ENCODE measurements at regions not wholly inside any gene's neighbourhood (a gene's known extent, or its start where the extent isn't known, plus 50 kb on each side); places are given as distances from the start of the nearest gene placed in this dataset.

DNA sequence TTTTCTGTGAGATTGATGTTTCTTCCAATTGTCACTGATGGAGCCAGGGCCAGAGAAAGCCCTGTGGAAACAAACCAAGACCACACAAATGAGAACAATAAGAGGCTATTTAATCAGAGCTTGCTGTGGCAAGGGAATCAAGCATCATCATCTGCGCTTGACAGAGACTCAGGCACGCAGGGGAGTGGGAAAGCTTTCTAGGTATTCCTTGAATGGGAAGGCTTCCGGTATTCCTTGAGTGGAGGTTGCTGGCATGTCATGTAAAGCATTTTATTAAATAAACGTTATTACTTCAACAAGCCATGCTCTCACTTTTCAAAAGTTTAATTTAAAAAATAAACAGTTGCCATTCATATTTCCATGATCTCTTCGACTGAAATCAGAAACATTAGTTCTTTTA is 194.6 kb upstream of the SYT4 start:
- Histone ChIP-seq H3K4me3 (replicated peaks; ENCODE audit: insufficient read depth, low read length) (no peak overlapping the region), H3K27me3 (ENCODE audit: insufficient read depth, poor library complexity, severe bottlenecking) (no peaks in the 10 kb centered on the region), H3K27ac (replicated peaks) (no peak overlapping the region)
- no peak for DNase-seq (ENCODE audit: low read depth in 1 of 2, low spot score in 1 of 2)
- TF ChIP-seq SPI1 (IDR thresholded peaks at IDR 0.05; ENCODE audit: borderline replicate concordance, low read depth) (no peak), POLR2AphosphoS5 (IDR thresholded peaks at IDR 0.05; ENCODE audit: low read depth) (no peak), GABPA (IDR thresholded peaks at IDR 0.05; ENCODE audit: low read depth) (no peak)
- TF ChIP-seq, protein P1, sequence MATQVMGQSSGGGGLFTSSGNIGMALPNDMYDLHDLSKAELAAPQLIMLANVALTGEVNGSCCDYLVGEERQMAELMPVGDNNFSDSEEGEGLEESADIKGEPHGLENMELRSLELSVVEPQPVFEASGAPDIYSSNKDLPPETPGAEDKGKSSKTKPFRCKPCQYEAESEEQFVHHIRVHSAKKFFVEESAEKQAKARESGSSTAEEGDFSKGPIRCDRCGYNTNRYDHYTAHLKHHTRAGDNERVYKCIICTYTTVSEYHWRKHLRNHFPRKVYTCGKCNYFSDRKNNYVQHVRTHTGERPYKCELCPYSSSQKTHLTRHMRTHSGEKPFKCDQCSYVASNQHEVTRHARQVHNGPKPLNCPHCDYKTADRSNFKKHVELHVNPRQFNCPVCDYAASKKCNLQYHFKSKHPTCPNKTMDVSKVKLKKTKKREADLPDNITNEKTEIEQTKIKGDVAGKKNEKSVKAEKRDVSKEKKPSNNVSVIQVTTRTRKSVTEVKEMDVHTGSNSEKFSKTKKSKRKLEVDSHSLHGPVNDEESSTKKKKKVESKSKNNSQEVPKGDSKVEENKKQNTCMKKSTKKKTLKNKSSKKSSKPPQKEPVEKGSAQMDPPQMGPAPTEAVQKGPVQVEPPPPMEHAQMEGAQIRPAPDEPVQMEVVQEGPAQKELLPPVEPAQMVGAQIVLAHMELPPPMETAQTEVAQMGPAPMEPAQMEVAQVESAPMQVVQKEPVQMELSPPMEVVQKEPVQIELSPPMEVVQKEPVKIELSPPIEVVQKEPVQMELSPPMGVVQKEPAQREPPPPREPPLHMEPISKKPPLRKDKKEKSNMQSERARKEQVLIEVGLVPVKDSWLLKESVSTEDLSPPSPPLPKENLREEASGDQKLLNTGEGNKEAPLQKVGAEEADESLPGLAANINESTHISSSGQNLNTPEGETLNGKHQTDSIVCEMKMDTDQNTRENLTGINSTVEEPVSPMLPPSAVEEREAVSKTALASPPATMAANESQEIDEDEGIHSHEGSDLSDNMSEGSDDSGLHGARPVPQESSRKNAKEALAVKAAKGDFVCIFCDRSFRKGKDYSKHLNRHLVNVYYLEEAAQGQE (IDR thresholded peaks at IDR 0.05; ENCODE audit: insufficient replicate concordance, low read depth) = no peak
- TF ChIP-seq, protein P2, sequence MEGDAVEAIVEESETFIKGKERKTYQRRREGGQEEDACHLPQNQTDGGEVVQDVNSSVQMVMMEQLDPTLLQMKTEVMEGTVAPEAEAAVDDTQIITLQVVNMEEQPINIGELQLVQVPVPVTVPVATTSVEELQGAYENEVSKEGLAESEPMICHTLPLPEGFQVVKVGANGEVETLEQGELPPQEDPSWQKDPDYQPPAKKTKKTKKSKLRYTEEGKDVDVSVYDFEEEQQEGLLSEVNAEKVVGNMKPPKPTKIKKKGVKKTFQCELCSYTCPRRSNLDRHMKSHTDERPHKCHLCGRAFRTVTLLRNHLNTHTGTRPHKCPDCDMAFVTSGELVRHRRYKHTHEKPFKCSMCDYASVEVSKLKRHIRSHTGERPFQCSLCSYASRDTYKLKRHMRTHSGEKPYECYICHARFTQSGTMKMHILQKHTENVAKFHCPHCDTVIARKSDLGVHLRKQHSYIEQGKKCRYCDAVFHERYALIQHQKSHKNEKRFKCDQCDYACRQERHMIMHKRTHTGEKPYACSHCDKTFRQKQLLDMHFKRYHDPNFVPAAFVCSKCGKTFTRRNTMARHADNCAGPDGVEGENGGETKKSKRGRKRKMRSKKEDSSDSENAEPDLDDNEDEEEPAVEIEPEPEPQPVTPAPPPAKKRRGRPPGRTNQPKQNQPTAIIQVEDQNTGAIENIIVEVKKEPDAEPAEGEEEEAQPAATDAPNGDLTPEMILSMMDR (IDR thresholded peaks at IDR 0.05; ENCODE audit: insufficient read depth, low read length) = no peak

DNA sequence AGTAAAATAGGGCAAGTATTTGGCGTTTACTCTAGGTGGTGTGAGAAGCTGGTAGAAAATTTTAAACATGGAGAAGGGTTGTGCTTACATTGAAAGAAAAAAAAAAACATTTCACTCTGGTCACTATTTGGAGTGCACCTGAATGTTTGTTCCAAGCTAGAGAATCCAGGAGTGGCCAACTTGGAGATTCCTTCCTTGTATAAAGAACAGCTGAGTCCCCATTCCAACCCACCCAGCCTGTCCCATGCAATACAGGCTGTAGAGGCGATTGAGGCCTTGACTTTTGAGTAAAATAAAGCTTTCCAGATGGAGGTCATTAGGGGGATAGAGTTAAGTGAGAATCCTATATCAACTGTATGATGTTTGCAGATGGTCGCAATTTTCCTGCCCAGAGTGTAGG is 203.8 kb upstream of the SYT4 start:
- no peak for DNase-seq (ENCODE audit: low read depth in 1 of 2, low spot score in 1 of 2)
- Histone ChIP-seq H3K27me3 (ENCODE audit: insufficient read depth, poor library complexity, severe bottlenecking) (no peaks in the 10 kb centered on the region), H3K27ac (replicated peaks) (no peak overlapping the region), H3K4me3 (replicated peaks; ENCODE audit: insufficient read depth, low read length) (no peak overlapping the region)
- TF ChIP-seq SPI1 (IDR thresholded peaks at IDR 0.05; ENCODE audit: borderline replicate concordance, low read depth) = no peak
- no peak for TF ChIP-seq POLR2AphosphoS5 (IDR thresholded peaks at IDR 0.05; ENCODE audit: low read depth)
- TF ChIP-seq, protein P2 (IDR thresholded peaks at IDR 0.05; ENCODE audit: insufficient read depth, low read length) = no peak
- TF ChIP-seq, protein P1 (IDR thresholded peaks at IDR 0.05; ENCODE audit: insufficient replicate concordance, low read depth) = no peak
- no peak for TF ChIP-seq GABPA (IDR thresholded peaks at IDR 0.05; ENCODE audit: low read depth)

DNA sequence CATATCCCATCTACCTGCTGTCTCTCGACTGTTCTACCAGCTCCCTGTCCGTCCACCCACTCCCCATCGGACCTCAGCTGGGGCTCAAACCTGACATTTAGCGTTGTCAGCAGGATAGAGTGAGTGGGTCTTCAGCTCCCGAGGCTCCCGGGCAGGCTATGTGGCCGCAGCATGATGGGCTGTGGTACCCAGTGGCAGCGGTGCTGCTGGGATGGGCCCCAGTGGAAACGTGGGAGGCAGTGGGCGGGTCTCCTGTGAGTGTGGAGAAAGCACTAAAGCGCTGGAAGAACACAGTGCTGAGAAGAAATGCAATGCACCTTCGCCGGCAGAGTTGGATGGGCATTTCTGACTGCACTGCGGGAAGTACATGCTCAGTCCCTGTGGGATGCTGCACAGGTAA is 204.8 kb upstream of the SYT4 start:
- no peak overlapping the region for H3K4me3 ChIP-seq (replicated peaks; ENCODE audit: insufficient read depth, low read length)
- DNase-seq (ENCODE audit: low read depth in 1 of 2, low spot score in 1 of 2) = no peak
- no peaks in the 10 kb centered on the region for H3K27me3 ChIP-seq (ENCODE audit: insufficient read depth, poor library complexity, severe bottlenecking)
- TF ChIP-seq GABPA (IDR thresholded peaks at IDR 0.05; ENCODE audit: low read depth) = no peak
- TF ChIP-seq, protein P2 (IDR thresholded peaks at IDR 0.05; ENCODE audit: insufficient read depth, low read length) = no peak
- TF ChIP-seq POLR2AphosphoS5 (IDR thresholded peaks at IDR 0.05; ENCODE audit: low read depth) = no peak
- no peak for TF ChIP-seq SPI1 (IDR thresholded peaks at IDR 0.05; ENCODE audit: borderline replicate concordance, low read depth)
- TF ChIP-seq, protein P1 (IDR thresholded peaks at IDR 0.05; ENCODE audit: insufficient replicate concordance, low read depth) = no peak
- H3K27ac ChIP-seq (replicated peaks) = no peak overlapping the region

Measured in HL-60 (cell line).